ENCODE measurements at regions not wholly inside any gene's neighbourhood (a gene's known extent, or its start where the extent isn't known, plus 50 kb on each side); places are given as distances from the start of the nearest gene placed in this dataset.

GRCh38 chr5:163661360-163661759 is 155.9 kb downstream of the MAT2B start:
- no peak overlapping the region for H3K4me3 ChIP-seq (ENCODE audit: control extremely low read depth in 1 of 5, extremely low read depth in 1 of 5, insufficient read depth in 1 of 5, low read depth in 2 of 5, low read length in 4 of 5)
- CTCF ChIA-PET: no interaction called here
- no peak overlapping the region for H3K4me2 ChIP-seq (replicated peaks; ENCODE audit: low read depth, low read length, poor library complexity, severe bottlenecking)
- H3K9me3 Mint-ChIP-seq (ENCODE audit: insufficient read depth): no peaks in the 10 kb centered on the region
- H3K36me3 ChIP-seq (replicated peaks in 1 of 2; ENCODE audit: control extremely low read depth in 1 of 2, control insufficient read depth in 1 of 2, extremely low read depth in 1 of 2, insufficient read depth in 2 of 2, low read length in 1 of 2): no peaks in the 10 kb centered on the region
- no peak for DNase-seq
- no peaks in the 10 kb centered on the region for H3K27me3 ChIP-seq (replicated peaks in 1 of 4; ENCODE audit: control extremely low read depth in 1 of 4, control insufficient read depth in 3 of 4, insufficient read depth in 4 of 4, low read length in 3 of 4)
- WGBS (ENCODE audit: insufficient coverage): 86% methylated on average over 1 of the region's 1 CpG
- no peaks in the 10 kb centered on the region for H3K4me1 ChIP-seq (ENCODE audit: control insufficient read depth in 2 of 2, insufficient read depth in 2 of 2, low read length in 2 of 2)
- peaks cover 0 to 4% (median 0%) of the 10 kb centered on the region in 3 donors for H3K9me3 ChIP-seq (ENCODE audit: control extremely low read depth in 1 of 3, control insufficient read depth in 2 of 3, insufficient read depth in 1 of 3, low read length in 2 of 3)
- H3K4me3 Mint-ChIP-seq: no peak overlapping the region
- no peaks in the 10 kb centered on the region for H4K20me1 ChIP-seq (ENCODE audit: control insufficient read depth, insufficient read depth, low read length, poor library complexity, severe bottlenecking)
- no peak overlapping the region for H3K27ac ChIP-seq (ENCODE audit: low read length in 2 of 2)
- peaks cover 8% of the 10 kb centered on the region for H3K27me3 Mint-ChIP-seq
- no peaks in the 10 kb centered on the region for H3K4me1 Mint-ChIP-seq
- H2AFZ ChIP-seq (ENCODE audit: insufficient read depth, low read depth, low read length, poor library complexity, severe bottlenecking): no peak overlapping the region
- H3K9ac ChIP-seq (ENCODE audit: low read length): no peak overlapping the region
- POLR2A ChIA-PET: no interaction called here
- H3K27ac Mint-ChIP-seq: no peak overlapping the region
- no peak for ATAC-seq (ENCODE audit: low read depth)
- intact Hi-C loops (cut with micrococcal nuclease): no loop called here
- TF ChIP-seq EZH2 (IDR thresholded peaks at IDR 0.05; ENCODE audit: borderline replicate concordance, insufficient read depth, low read depth, low read length, poor library complexity, severe bottlenecking) (no peak), CTCF (IDR thresholded peaks at IDR 0.05) (no peak)
- H3K79me2 ChIP-seq (ENCODE audit: control insufficient read depth, insufficient read depth, low read length): no peaks in the 10 kb centered on the region

- no peak for TF ChIP-seq CTCF (IDR thresholded peaks at IDR 0.05)
- no peak for TF ChIP-seq EZH2 (IDR thresholded peaks at IDR 0.05; ENCODE audit: borderline replicate concordance, insufficient read depth, low read depth, low read length, poor library complexity, severe bottlenecking)
- H3K79me2 ChIP-seq (ENCODE audit: control insufficient read depth, insufficient read depth, low read length): no peaks in the 10 kb centered on the region
- H3K9ac ChIP-seq (ENCODE audit: low read length): no peak overlapping the region
- H3K4me3 ChIP-seq (ENCODE audit: control extremely low read depth in 1 of 5, extremely low read depth in 1 of 5, insufficient read depth in 1 of 5, low read depth in 2 of 5, low read length in 4 of 5): no peak overlapping the region
- H3K36me3 ChIP-seq (replicated peaks in 1 of 2; ENCODE audit: control extremely low read depth in 1 of 2, control insufficient read depth in 1 of 2, extremely low read depth in 1 of 2, insufficient read depth in 2 of 2, low read length in 1 of 2): no peaks in the 10 kb centered on the region
- Mint-ChIP-seq H3K9me3 (ENCODE audit: insufficient read depth) (no peaks in the 10 kb centered on the region), H3K27me3 (peaks cover 9% of the 10 kb centered on the region), H3K4me3 (no peak overlapping the region), H3K27ac (no peak overlapping the region), H3K4me1 (no peaks in the 10 kb centered on the region)
- intact Hi-C loops (cut with micrococcal nuclease): no loop called here
- ATAC-seq (ENCODE audit: low read depth): no peak
- POLR2A ChIA-PET: no interaction called here
- no peak overlapping the region for H3K27ac ChIP-seq (ENCODE audit: low read length in 2 of 2)
- no peak for DNase-seq
- H3K4me2 ChIP-seq (replicated peaks; ENCODE audit: low read depth, low read length, poor library complexity, severe bottlenecking): no peak overlapping the region
- no peak overlapping the region for H2AFZ ChIP-seq (ENCODE audit: insufficient read depth, low read depth, low read length, poor library complexity, severe bottlenecking)
- CTCF ChIA-PET: no interaction called here
- H4K20me1 ChIP-seq (ENCODE audit: control insufficient read depth, insufficient read depth, low read length, poor library complexity, severe bottlenecking): no peaks in the 10 kb centered on the region
- H3K9me3 ChIP-seq (ENCODE audit: control extremely low read depth in 1 of 3, control insufficient read depth in 2 of 3, insufficient read depth in 1 of 3, low read length in 2 of 3): no peaks in the 10 kb centered on the region
- H3K27me3 ChIP-seq (replicated peaks in 1 of 4; ENCODE audit: control extremely low read depth in 1 of 4, control insufficient read depth in 3 of 4, insufficient read depth in 4 of 4, low read length in 3 of 4): peaks cover 0 to 3% (median 0%) of the 10 kb centered on the region in 4 experiments
- no peaks in the 10 kb centered on the region for H3K4me1 ChIP-seq (ENCODE audit: control insufficient read depth in 2 of 2, insufficient read depth in 2 of 2, low read length in 2 of 2)
Measured at GRCh38 chr5:163670036-163670435, 164.6 kb downstream of the MAT2B start.
